Breast epithelium (tissue), 3 donors: ENCODE measurements at regions not wholly inside any gene's neighbourhood (a gene's known extent, or its start where the extent isn't known, plus 50 kb on each side); places are given as distances from the start of the nearest gene placed in this dataset.

Source experiments
- CTCF ChIP-seq, 3 donors: fragments of 450-650 bp; IDR thresholded peaks; one replicate each; pipeline ENCODE4 v1.5.1; 2016 to 2017; ENCODE audit warnings: antibody characterized with exemption in 3 of 3, mild to moderate bottlenecking in 3 of 3, moderate library complexity in 3 of 3
- POLR2A ChIP-seq: fragments of 450-650 bp; IDR thresholded peaks from one replicate; pipeline ENCODE4 v1.6.1; 2016; ENCODE audit warnings: antibody characterized with exemption, mild to moderate bottlenecking, moderate library complexity
- POLR2AphosphoS5 ChIP-seq, 3 donors: sonication (generic); formaldehyde crosslinking; IDR thresholded peaks; one replicate each; pipeline ENCODE4 v1.6.1; 2017; ENCODE audit warnings: antibody characterized with exemption in 3 of 3

- no peak for TF ChIP-seq CTCF (IDR thresholded peaks at IDR 0.05)
- TF ChIP-seq POLR2A = no peak
- no peak for TF ChIP-seq POLR2AphosphoS5 (IDR thresholded peaks at IDR 0.05)
These were observed 72.5 kb upstream of the SLC38A2 start for GRCh38 chr12:46445093-46445492.
